CMK (cell line): ENCODE measurements at regions not wholly inside any gene's neighbourhood (a gene's known extent, or its start where the extent isn't known, plus 50 kb on each side); places are given as distances from the start of the nearest gene placed in this dataset.
"Not testable (repeated sequence)": the region's sequence is repeated elsewhere in the genome, so short reads cannot be mapped to it uniquely, and the experiment has no call there.

Source experiments
- DNase-seq: peaks from one replicate; pipeline ENCODE4 v3.0.0-alpha.2; 2010; ENCODE audit warnings: low read depth

DNA sequence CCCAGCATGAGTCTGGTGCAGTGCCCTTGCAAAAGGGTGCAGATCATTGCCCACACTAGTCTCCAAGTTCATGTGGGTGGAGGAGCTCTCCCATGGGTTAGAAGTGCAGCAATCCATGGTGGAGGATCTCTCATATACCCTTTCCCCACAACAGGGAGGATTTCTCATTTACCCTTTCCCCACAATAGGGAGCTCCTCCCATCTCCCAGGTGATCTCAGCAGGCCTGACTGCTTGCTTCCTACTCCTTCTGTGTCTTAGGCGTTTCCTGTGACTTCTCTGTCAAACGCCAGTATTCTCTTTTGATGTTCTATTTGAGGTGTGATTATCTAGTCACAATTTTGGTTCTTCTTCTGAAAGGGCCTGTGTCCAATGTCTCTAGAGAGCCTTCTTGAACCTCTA, 133.8 kb upstream of the RFX3 start:
- DNase-seq, result no peak

DNA sequence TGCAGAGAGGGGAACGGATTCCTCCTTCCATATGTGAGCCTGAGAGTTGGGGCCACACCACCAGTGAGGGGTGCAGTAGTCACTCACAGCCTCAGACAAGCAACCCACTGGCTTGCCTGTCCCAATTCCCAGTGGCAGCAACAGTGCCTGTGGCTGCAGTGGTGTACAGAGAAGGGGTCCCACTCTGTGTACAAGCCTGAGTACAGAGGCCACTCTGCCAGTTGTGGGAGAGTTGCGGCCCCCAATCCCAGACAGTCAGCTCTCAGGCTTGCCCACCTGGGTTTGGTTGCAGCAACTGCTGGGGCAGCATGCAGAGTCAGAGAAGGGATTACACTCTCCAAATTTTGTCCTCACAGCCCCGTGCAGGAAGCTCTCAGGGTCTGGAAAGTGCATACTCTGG, 133.2 kb upstream of the RFX3 start:
- no peak for DNase-seq

DNA sequence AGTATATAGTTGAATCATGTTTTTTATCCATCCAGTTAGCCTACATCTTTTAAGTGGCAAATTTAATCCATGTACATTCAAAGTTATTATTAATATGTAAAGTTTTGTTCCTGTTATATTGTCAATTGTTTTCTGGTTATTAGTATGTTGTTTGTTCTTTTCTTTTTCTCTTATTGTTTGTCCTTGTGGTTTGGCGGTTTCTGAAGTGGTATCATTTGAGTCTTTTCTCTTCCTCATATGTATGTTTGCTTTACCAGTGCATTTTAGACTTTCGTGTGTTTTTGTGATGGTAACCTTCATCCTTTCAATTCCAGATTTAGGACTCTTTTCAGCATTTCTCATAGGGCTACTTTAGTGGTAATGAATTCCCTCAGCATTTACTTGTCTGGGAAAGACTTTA, 130.4 kb upstream of the RFX3 start:
- no peak for DNase-seq

DNA sequence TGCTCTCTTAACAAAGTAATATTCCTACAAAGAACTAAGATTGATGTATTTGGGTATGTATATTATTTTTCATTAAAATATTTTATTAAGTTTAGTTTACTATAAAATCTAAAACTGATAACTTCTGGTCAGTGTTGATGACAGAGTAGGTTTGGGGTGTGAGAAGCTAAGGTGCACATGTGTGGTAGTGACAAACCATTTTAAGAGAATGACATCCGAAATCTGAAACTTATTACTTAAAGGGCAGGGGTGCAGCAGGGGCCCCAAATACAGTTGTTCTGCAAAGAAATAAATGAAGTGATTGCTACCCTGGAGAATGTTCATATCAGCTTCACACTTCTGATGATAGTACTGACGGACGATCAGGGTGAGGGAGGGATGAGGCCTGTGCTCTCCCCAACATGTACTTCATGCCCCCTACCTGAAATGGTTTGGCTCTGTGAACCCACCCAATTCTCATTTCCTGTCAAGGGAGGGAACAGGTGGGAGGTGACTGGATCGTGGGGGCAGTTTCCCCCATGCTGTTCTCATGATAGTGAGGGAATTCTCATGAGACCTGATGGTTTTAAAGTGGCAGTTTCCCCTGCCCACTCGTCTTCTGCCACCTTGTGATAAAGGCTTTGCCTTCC, 125.3 kb upstream of the RFX3 start:
- no peak for DNase-seq

DNA sequence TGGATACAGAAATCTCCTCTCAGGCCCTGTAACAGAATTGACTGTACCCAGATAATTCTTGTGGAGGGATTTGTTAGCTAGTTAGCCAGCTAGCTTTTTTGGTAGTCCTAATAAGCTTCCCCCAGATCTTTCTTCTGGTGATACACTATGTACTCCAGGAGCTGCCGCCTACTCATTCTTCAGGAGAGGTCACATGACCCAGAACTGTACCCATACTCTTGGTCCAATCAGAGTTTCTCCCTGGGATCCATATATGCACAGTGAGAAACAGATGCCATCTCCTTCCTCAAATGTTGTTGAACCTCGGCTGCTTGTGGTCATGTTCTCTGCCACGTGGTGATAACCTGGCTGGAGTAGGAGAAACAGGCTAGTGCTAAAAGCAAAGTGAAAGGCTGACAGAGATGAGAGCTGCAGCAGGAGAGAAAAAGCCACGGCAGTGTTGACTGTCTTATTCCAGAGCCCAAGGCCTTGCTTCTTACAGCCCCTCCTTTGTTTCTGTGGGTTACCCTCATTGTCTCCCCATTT, 123.0 kb upstream of the RFX3 start:
- DNase-seq, result peak; percentile 22

DNA sequence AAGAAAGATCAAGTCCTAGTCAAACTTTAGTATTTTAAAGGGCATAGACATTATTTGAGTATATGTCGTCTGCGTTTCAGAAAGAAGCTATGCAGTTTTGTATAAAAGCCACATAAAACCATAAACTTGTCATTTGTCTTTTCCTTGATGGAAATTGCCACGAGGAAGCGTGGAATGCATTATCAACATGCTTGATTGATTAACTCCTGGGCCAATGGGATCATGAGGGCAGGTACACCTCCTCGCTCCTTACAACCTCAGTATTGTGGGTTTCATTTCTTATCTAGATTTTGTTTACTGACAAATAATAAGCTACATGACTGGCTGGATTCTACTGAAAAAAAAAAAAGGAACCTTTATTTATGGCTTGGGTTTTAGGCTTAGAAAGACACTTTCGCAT, 122.5 kb upstream of the RFX3 start:
- no peak for DNase-seq

DNA sequence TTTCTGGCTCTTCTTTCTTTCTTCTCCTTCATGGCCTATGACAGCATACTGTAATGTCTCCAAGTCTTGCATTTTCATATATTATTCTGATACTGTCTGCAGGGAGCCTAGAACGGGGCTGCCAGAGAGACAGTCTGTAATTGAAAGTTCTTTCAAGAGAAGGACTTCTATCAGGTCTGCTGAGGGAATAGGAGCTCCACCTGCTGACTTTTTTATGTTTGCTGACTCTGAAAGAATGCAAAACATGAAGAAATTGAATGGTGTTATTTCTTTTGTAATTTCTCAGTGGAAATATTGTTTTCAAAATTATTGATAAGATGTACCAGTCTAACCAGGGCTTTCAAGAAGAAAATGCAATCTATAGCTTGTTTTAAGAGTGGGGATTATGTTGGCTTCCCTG, 121.9 kb upstream of the RFX3 start:
- DNase-seq, result no peak

DNA sequence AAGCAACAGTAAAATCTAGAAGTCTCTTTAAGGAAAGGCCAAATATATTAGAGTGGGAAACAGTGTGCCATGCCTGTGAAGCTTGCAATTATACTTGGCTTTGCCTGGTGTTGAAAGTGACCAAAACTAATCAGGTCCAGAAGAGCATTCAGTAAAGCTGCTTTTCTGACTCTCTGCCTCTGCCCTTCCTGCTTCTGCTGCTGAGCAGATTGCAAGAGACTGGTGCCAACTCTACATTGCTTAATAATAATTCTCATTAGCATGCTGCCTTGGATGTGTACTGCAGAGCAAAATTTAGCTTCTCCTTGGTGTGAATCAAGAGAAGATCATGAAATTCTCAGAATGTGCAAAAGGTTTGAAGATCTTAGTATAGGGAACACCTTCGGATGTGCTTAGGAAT, 120.4 kb upstream of the RFX3 start:
- no peak for DNase-seq

DNA sequence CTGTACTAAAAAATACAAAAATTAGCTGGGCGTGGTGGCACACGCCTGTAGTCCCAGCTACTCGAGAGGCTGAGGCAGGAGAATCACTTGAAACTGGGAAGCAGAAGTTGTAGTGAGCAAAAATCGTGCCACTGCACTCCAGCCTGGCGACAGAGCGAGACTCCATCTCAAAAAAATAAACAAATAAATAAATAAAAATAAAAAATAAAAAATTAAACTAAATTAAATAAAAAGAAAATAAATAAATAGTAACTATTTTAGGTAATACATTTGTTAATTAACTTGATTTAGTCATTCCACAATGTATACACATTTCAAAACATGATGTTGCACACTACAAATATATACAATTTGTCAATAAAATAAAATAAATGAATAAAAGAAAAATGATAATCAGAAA, 116.3 kb upstream of the RFX3 start:
- DNase-seq, result not testable (repeated sequence)

DNA sequence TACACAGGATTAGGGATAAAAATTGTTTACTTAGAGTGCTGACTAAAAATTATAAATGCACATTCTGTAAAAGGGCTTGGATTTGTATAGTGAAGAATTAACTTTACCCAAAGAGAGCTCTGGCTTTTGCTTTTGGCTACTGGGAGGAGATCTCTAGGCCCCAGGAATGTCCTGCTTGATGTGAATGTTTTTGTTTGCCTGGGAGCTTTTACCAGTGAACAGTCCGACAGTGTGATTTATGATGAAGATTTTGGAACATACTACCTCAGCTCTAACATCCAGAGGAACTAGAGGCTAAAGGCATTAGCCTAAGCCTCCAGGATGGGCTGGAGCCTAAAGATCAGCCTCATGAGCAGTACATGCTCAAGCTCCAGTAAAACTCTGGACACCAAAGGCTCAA, 103.7 kb upstream of the RFX3 start:
- no peak for DNase-seq

DNA sequence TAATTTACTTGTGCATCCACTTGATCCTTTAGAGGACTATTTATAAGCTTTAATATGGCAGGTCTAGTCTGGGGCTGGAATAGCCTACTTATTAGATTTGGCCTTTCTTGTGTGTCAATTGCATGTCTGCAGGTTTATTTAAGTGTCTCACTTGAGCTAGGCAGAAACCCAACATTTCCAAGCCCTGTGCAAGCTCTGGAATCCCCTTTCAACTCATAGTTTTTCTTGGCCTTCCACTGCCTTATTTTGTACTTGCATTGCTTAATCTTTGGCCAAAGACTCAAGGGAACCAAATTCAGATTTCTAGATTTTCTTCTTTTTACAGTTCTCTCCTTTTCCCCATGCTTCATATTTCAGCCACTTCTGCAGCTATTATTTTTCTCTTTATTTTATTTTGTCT, 102.4 kb upstream of the RFX3 start:
- no peak for DNase-seq

DNA sequence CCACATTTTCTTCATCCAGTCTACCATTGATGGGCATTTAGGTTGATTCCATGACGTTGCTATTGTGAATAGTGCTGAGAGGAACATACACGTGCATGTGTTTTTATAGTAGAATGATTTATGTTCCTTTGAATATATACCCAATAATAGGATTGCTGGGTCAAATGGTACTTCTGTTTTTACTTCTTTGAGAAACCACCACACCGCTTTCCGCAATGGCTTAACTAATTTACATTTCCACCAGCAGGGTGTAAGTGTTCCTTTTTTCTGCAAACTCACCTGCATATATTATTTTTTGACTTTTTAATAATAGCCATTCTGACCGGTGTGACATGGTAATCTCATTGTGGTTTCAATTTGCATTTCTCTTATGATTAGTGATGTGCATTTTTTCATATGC, 82.2 kb upstream of the RFX3 start:
- no peak for DNase-seq

DNA sequence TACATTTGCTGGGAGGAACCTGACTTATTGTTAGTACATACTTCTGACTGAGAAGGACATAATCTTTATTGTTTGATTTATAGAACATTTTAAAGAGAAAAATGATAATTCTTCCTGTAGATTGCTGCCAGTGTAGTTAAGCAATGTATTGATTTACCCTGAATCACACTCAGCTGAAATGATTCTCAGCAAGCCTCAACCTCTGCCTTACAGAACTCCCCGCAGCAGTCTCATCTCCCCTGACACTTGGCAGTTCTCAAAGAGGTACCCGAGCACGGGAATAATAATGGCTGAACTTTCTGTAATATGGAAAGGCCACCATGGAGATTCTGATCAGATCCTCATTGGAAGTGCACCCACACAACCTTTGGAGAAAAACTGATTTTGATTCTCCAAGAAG, 74.9 kb upstream of the RFX3 start:
- DNase-seq, result no peak

DNA sequence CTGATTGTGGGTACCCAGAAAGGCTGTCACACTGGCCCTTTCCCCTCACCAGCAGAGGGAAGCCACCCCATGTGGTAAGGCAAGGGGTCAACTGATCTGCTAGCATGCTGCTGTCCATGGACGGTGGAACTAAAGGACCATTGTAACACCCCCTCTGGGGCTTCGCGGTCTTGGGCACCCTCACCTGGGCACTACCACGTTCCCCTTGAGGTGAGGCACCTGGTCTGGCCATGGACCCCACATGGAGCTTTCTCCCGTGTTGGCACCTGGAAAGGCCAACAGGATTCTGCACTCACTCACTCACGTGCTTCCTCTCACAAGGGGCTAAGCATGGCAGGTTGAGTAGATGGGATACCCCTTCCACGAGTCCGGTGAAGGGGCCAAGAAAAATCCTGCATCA, 72.0 kb upstream of the RFX3 start:
- DNase-seq, result no peak

DNA sequence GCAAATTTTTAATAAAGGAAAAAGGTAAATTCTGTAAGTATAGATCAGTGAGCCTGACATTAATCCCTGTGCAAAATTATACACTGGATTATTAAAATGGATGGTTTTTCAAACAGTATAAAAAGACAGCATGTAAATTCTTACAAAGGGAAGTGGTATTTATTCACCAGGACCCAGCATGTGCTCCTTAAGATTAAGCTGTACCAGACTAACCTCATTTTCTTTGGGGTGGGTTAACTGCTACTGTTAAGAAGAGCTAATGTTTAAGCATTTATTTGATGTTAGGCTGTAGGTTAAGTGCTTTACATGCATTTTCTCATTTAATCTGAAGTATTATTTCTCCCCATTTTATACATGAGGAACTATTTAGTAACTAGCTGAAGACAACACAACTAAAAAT, 60.3 kb upstream of the RFX3 start:
- DNase-seq, result peak; percentile 29

DNA sequence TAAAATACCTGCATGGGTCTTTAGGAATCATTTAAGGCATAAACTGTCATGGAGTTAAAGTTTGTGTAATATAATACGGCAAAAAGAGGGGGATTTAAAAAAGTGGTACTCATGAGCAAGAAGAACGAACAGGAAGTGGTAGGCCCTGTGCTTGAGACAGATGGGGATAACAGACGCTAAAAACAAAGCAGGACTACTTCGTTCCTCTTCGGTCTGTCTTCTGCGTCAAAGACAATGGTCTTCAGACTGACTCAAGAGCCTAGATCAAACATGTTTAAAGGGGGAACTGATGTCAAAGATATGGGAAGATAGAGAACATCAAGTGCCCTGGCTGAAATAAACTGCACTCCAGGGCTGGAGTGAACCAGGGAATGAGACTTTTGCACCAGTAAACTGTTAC, 59.8 kb upstream of the RFX3 start:
- DNase-seq, result peak; percentile 66

DNA sequence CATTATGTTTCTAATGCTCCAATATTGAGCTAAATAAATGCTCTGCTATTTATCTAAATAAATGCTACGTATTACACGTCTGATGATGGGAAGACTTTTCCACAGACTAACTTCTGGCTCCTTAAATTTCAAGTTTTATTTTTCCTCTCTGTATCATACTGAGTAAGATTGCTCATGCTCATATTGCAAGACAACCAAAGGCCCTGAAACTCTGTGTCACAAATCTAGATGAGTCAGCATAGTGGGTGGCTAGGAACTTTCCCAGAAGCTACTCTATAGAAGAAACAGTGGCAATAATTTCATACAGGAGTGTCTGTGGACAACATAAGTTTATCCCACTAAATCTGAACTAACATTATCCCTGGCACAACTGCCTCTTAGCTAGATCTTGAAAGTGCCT, 53.0 kb upstream of the RFX3 start:
- DNase-seq, result no peak

DNA sequence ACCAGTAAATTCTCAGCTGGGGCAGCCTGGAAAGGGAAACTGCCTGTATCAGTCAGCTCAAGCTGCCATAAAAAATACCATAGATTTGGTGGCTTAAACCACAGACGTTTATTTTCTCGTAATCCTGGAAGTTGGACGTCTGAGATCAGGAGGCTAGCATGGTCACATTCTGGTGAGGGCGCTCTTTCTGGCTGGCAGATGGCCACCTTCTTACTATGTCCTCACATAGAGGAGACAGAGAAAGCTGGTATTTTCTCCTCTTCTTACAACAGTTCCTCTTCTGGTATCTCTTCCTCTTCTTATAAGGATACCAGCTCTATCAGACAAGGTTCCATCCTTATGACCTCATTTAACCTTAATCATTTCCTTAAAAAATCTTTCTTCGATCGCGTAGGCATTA, 50.5 kb upstream of the RFX3 start:
- DNase-seq, result peak; percentile 70

DNA sequence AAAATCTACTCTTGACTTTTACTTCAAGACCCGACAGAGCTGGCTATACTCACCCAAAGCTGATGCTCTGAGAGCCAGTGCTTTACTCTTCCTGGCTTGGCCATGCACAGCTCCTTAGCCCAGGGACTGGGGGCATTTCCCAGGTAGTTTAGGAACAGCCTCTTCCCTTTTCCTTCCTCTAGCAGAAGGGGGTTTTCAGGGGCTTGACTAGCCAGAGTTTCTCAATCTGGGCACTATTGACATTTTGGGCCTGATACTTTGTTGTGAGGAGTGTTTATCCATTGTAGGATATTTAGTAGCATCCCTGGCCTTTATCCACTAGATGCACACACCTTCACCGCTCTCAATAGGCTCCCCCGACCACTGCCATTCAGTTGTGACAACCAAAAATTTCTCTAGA, 50.0 kb upstream of the RFX3 start:
- no peak for DNase-seq
